ENCODE measurements at regions not wholly inside any gene's neighbourhood (a gene's known extent, or its start where the extent isn't known, plus 50 kb on each side); places are given as distances from the start of the nearest gene placed in this dataset.

- TF ChIP-seq, protein P1, sequence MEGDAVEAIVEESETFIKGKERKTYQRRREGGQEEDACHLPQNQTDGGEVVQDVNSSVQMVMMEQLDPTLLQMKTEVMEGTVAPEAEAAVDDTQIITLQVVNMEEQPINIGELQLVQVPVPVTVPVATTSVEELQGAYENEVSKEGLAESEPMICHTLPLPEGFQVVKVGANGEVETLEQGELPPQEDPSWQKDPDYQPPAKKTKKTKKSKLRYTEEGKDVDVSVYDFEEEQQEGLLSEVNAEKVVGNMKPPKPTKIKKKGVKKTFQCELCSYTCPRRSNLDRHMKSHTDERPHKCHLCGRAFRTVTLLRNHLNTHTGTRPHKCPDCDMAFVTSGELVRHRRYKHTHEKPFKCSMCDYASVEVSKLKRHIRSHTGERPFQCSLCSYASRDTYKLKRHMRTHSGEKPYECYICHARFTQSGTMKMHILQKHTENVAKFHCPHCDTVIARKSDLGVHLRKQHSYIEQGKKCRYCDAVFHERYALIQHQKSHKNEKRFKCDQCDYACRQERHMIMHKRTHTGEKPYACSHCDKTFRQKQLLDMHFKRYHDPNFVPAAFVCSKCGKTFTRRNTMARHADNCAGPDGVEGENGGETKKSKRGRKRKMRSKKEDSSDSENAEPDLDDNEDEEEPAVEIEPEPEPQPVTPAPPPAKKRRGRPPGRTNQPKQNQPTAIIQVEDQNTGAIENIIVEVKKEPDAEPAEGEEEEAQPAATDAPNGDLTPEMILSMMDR (IDR thresholded peaks at IDR 0.05): no peak
- no peak for TF ChIP-seq POLR2AphosphoS5 (IDR thresholded peaks at IDR 0.05)
Observed at GRCh38 chr17:73748508-73748907, 104.3 kb upstream of the SDK2 start.
